ENCODE measurements at regions not wholly inside any gene's neighbourhood (a gene's known extent, or its start where the extent isn't known, plus 50 kb on each side); places are given as distances from the start of the nearest gene placed in this dataset.

GRCh38 chr14:101351146-101351545, 210.1 kb upstream of the DIO3 start:
- TF ChIP-seq CTCF (IDR thresholded peaks at IDR 0.05), result no peak
- no peak for TF ChIP-seq POLR2A (IDR thresholded peaks at IDR 0.05; ENCODE audit: low read depth)
- no peak for TF ChIP-seq EP300 (IDR thresholded peaks at IDR 0.05)
